Liver (tissue), 8 donors: ENCODE measurements at regions not wholly inside any gene's neighbourhood (a gene's known extent, or its start where the extent isn't known, plus 50 kb on each side); places are given as distances from the start of the nearest gene placed in this dataset.

ENCODE experiments used
- DNase-seq: peaks from one replicate; pipeline ENCODE4 v3.0.0-alpha.2; 2017; ENCODE audit warnings: low spot score
- H3K27ac ChIP-seq, 2 donors: one replicate each; pipeline ENCODE4 v1.7.0; 2013; ENCODE audit warnings: inconsistent platforms in 2 of 2, low read length in 2 of 2, control low read depth in 1 of 2, low read depth in 1 of 2, mild to moderate bottlenecking in 1 of 2
- H3K27me3 ChIP-seq, 4 donors: one replicate each; pipeline versions ENCODE4 v1.6.1 to v1.7.0; 2013; ENCODE audit warnings: low read length in 3 of 4, inconsistent platforms in 1 of 4, mild to moderate bottlenecking in 1 of 4, moderate library complexity in 1 of 4; ENCODE audit not compliant: control insufficient read depth in 4 of 4, insufficient read depth in 4 of 4
- H3K36me3 ChIP-seq, 4 donors: one replicate each; pipeline versions ENCODE4 v1.6.1 to v1.7.0; 2013; ENCODE audit warnings: low read length in 3 of 4, mild to moderate bottlenecking in 3 of 4, low read depth in 1 of 4, moderate library complexity in 1 of 4; ENCODE audit not compliant: control insufficient read depth in 4 of 4, insufficient read depth in 3 of 4
- H3K4me1 ChIP-seq, 4 donors: one replicate each; pipeline versions ENCODE4 v1.6.1 to v1.7.0; 2013; ENCODE audit warnings: low read length in 3 of 4, mild to moderate bottlenecking in 3 of 4, moderate library complexity in 1 of 4; ENCODE audit not compliant: control insufficient read depth in 4 of 4, insufficient read depth in 4 of 4
- H3K4me3 ChIP-seq, 3 donors: one replicate each; pipeline versions ENCODE4 v1.6.1 to v1.7.0; 2013; ENCODE audit warnings: low read length in 3 of 3, control low read depth in 1 of 3, low read depth in 1 of 3, mild to moderate bottlenecking in 1 of 3
- H3K9ac ChIP-seq, 2 donors: one replicate each; pipeline ENCODE4 v1.7.0; 2013; ENCODE audit warnings: low read length in 2 of 2, mild to moderate bottlenecking in 2 of 2, moderate library complexity in 2 of 2, control low read depth in 1 of 2, low read depth in 1 of 2
- H3K9me3 ChIP-seq, 4 donors: one replicate each; pipeline versions ENCODE4 v1.6.1 to v1.7.0; 2013; ENCODE audit warnings: low read length in 3 of 4; ENCODE audit not compliant: control insufficient read depth in 4 of 4
- EGR1 ChIP-seq, 2 donors: IDR thresholded peaks; 2 replicates each; pipeline ENCODE4 v1.6.1; 2016 to 2018; ENCODE audit warnings: antibody characterized with exemption in 2 of 2, low read depth in 2 of 2
- FOXA1 ChIP-seq: IDR thresholded peaks from 2 replicates; pipeline ENCODE4 v1.6.1; 2016; ENCODE audit warnings: antibody characterized with exemption
- FOXA2 ChIP-seq: IDR thresholded peaks from 2 replicates; pipeline ENCODE4 v1.6.1; 2016; ENCODE audit warnings: antibody characterized with exemption
- GABPA ChIP-seq, 2 donors: IDR thresholded peaks in 1 of 2; conservative IDR thresholded peaks in 1 of 2; 2 replicates each; pipeline ENCODE4 v1.6.1; 2016; ENCODE audit warnings: antibody characterized with exemption in 2 of 2, mild to moderate bottlenecking in 1 of 2, moderate library complexity in 1 of 2
- HNF4A ChIP-seq, 2 donors: conservative IDR thresholded peaks; 2 replicates each; pipeline ENCODE4 v1.6.1; 2016; ENCODE audit warnings: antibody characterized with exemption in 2 of 2, mild to moderate bottlenecking in 2 of 2
- HNF4G ChIP-seq: IDR thresholded peaks from 2 replicates; pipeline ENCODE4 v1.6.1; 2016; ENCODE audit warnings: antibody characterized with exemption
- JUND ChIP-seq, 2 donors: IDR thresholded peaks; 2 replicates each; pipeline ENCODE4 v1.6.1; 2016; ENCODE audit warnings: antibody characterized with exemption in 2 of 2
- NR2F2 ChIP-seq: IDR thresholded peaks from 2 replicates; pipeline ENCODE4 v1.6.1; 2016; ENCODE audit warnings: antibody characterized with exemption
- RAD21 ChIP-seq, 2 donors: IDR thresholded peaks; 2 replicates each; pipeline ENCODE4 v1.6.1; 2016; ENCODE audit warnings: antibody characterized with exemption in 2 of 2, mild to moderate bottlenecking in 2 of 2
- RXRA ChIP-seq, 2 donors: IDR thresholded peaks; 2 replicates each; pipeline ENCODE4 v1.6.1; 2017 to 2018; ENCODE audit warnings: antibody characterized with exemption in 2 of 2, mild to moderate bottlenecking in 1 of 2
- SP1 ChIP-seq: IDR thresholded peaks from 2 replicates; pipeline ENCODE4 v1.6.1; 2018; ENCODE audit warnings: antibody characterized with exemption, mild to moderate bottlenecking
- TAF1 ChIP-seq: conservative IDR thresholded peaks from 2 replicates; pipeline ENCODE4 v1.6.1; 2016; ENCODE audit warnings: antibody characterized with exemption, mild to moderate bottlenecking
- YY1 ChIP-seq: IDR thresholded peaks from 2 replicates; pipeline ENCODE4 v1.6.1; 2016; ENCODE audit warnings: antibody characterized with exemption, mild to moderate bottlenecking
- WGBS: extraction: QIAGEN DNeasy Blood & Tissue Kit; methylation state at CpG from one replicate; pipeline ENCODE4 v1.1.7; 2013; 5-methylcytosine and 5-hydroxymethylcytosine counted together
- TF ChIP-seq, protein P1 (sequence below): IDR thresholded peaks from 2 replicates; pipeline ENCODE4 v1.6.1; 2016; ENCODE audit warnings: antibody characterized with exemption
- TF ChIP-seq, protein P2 (sequence below): fragments of 150-350 bp; IDR thresholded peaks from 2 replicates; pipeline ENCODE4 v1.5.1; 2017; ENCODE audit warnings: improper control_type of control experiment, low read depth, low read length; ENCODE audit not compliant: missing input control
- TF ChIP-seq, protein P3 (sequence below): IDR thresholded peaks from 2 replicates; pipeline ENCODE4 v1.6.1; 2016; ENCODE audit warnings: antibody characterized with exemption
- TF ChIP-seq, protein P4 (sequence below): IDR thresholded peaks from 2 replicates; pipeline ENCODE4 v1.6.1; 2016; ENCODE audit warnings: antibody characterized with exemption, mild to moderate bottlenecking
- donor health status: healthy.
- donor health status: healthy.
- donor health status: healthy.
- donor health status: healthy.
- donor health status: healthy.

DNA sequence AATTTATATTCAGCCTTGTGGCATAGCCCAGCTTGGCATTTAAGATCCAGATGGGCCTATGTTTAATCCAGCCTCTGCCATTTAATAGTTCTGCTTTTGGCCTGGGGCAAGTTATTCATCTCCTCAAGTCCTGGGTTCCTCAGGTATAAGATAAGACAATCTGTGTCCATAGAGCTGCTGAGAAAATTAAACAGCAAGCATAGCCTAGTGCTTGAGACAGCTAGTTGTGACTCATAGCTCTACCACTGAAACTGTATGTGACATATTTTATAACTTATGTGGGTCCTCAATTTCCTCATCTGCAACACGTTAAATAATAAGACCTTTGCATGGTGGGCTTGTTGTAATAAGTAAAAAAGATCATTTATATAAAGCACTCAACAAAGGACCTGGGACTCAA is 53.3 kb upstream of the ATP10B start:
- H3K27me3 ChIP-seq, result peaks cover 0 to 10% (median 2%) of the 10 kb centered on the region in 4 donors
- H3K36me3 ChIP-seq, result no peaks in the 10 kb centered on the region
- 71% methylated on average over 1 of the region's 1 CpG for whole genome bisulfite sequencing
- no peak for TF ChIP-seq YY1
- TF ChIP-seq TAF1, result no peak
- TF ChIP-seq, protein P1, sequence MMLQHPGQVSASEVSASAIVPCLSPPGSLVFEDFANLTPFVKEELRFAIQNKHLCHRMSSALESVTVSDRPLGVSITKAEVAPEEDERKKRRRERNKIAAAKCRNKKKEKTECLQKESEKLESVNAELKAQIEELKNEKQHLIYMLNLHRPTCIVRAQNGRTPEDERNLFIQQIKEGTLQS, result no peak
- TF ChIP-seq JUND (IDR thresholded peaks at IDR 0.05), result no peak
- no peak for TF ChIP-seq GABPA (IDR thresholded peaks at IDR 0.05 in 1 of 2, conservative IDR thresholded peaks at IDR 0.05 in 1 of 2)
- TF ChIP-seq, protein P2, sequence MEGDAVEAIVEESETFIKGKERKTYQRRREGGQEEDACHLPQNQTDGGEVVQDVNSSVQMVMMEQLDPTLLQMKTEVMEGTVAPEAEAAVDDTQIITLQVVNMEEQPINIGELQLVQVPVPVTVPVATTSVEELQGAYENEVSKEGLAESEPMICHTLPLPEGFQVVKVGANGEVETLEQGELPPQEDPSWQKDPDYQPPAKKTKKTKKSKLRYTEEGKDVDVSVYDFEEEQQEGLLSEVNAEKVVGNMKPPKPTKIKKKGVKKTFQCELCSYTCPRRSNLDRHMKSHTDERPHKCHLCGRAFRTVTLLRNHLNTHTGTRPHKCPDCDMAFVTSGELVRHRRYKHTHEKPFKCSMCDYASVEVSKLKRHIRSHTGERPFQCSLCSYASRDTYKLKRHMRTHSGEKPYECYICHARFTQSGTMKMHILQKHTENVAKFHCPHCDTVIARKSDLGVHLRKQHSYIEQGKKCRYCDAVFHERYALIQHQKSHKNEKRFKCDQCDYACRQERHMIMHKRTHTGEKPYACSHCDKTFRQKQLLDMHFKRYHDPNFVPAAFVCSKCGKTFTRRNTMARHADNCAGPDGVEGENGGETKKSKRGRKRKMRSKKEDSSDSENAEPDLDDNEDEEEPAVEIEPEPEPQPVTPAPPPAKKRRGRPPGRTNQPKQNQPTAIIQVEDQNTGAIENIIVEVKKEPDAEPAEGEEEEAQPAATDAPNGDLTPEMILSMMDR, result no peak
- no peak for TF ChIP-seq RAD21 (IDR thresholded peaks at IDR 0.05)
- no peak for TF ChIP-seq RXRA (IDR thresholded peaks at IDR 0.05)
- TF ChIP-seq FOXA1, result no peak
- no peak for TF ChIP-seq HNF4A (conservative IDR thresholded peaks at IDR 0.05)
- TF ChIP-seq, protein P3, sequence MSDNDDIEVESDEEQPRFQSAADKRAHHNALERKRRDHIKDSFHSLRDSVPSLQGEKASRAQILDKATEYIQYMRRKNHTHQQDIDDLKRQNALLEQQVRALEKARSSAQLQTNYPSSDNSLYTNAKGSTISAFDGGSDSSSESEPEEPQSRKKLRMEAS, result no peak
- no peak for TF ChIP-seq NR2F2
- TF ChIP-seq EGR1 (IDR thresholded peaks at IDR 0.05; ENCODE audit: low read depth in 2 of 2), result no peak
- TF ChIP-seq, protein P4, sequence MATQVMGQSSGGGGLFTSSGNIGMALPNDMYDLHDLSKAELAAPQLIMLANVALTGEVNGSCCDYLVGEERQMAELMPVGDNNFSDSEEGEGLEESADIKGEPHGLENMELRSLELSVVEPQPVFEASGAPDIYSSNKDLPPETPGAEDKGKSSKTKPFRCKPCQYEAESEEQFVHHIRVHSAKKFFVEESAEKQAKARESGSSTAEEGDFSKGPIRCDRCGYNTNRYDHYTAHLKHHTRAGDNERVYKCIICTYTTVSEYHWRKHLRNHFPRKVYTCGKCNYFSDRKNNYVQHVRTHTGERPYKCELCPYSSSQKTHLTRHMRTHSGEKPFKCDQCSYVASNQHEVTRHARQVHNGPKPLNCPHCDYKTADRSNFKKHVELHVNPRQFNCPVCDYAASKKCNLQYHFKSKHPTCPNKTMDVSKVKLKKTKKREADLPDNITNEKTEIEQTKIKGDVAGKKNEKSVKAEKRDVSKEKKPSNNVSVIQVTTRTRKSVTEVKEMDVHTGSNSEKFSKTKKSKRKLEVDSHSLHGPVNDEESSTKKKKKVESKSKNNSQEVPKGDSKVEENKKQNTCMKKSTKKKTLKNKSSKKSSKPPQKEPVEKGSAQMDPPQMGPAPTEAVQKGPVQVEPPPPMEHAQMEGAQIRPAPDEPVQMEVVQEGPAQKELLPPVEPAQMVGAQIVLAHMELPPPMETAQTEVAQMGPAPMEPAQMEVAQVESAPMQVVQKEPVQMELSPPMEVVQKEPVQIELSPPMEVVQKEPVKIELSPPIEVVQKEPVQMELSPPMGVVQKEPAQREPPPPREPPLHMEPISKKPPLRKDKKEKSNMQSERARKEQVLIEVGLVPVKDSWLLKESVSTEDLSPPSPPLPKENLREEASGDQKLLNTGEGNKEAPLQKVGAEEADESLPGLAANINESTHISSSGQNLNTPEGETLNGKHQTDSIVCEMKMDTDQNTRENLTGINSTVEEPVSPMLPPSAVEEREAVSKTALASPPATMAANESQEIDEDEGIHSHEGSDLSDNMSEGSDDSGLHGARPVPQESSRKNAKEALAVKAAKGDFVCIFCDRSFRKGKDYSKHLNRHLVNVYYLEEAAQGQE, result no peak
- no peak for TF ChIP-seq HNF4G
- TF ChIP-seq SP1, result no peak
- no peak for TF ChIP-seq FOXA2
- no peak for DNase-seq
- H3K9ac ChIP-seq, result no peak overlapping the region
- no peak overlapping the region for H3K27ac ChIP-seq
- no peaks in the 10 kb centered on the region for H3K4me1 ChIP-seq
- no peaks in the 10 kb centered on the region for H3K9me3 ChIP-seq
- H3K4me3 ChIP-seq, result no peak overlapping the region

DNA sequence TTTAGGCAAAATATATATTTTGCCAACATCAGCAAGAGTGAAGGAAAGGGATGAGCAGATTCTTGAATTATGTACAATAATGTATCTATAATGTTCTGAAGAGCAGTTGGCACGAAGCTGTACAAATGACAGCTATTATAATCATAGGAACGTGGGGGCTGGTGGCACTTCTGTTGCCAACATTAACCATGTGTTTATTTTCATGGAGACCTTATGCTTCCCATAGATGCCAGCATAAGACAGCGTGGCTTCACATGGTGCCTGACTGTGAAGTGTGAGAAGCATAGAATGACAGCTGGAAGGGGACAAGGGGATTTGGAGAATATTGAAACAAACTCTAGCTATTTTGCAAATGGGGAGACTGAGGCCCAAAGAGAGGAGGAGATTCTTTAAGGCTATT is 52.6 kb upstream of the ATP10B start:
- H3K9ac ChIP-seq, result no peak overlapping the region
- no peak overlapping the region for H3K4me3 ChIP-seq
- peaks cover 0 to 10% (median 2%) of the 10 kb centered on the region in 4 donors for H3K27me3 ChIP-seq
- H3K4me1 ChIP-seq, result no peaks in the 10 kb centered on the region
- no peak for DNase-seq
- no peak overlapping the region for H3K27ac ChIP-seq
- H3K9me3 ChIP-seq, result no peaks in the 10 kb centered on the region
- H3K36me3 ChIP-seq, result no peaks in the 10 kb centered on the region
- WGBS, result 70% methylated on average over 3 of the region's 3 CpGs
- TF ChIP-seq RAD21 (IDR thresholded peaks at IDR 0.05) (no peak), GABPA (IDR thresholded peaks at IDR 0.05 in 1 of 2, conservative IDR thresholded peaks at IDR 0.05 in 1 of 2) (no peak), SP1 (no peak), EGR1 (IDR thresholded peaks at IDR 0.05; ENCODE audit: low read depth in 2 of 2) (no peak), RXRA (IDR thresholded peaks at IDR 0.05) (no peak), NR2F2 (no peak), TAF1 (no peak), HNF4G (no peak), HNF4A (conservative IDR thresholded peaks at IDR 0.05) (no peak), JUND (IDR thresholded peaks at IDR 0.05) (no peak), FOXA1 (no peak), YY1 (no peak), FOXA2 (no peak)
- TF ChIP-seq, protein P2, result no peak
- TF ChIP-seq, protein P1, result no peak
- TF ChIP-seq, protein P3, result no peak
- TF ChIP-seq, protein P4, result no peak
